ENCODE measurements at regions not wholly inside any gene's neighbourhood (a gene's known extent, or its start where the extent isn't known, plus 50 kb on each side); places are given as distances from the start of the nearest gene placed in this dataset.

GRCh38 chr10:120251821-120252442 lies 205.1 kb upstream of the PLPP4 start:
- TF ChIP-seq CTCF (IDR thresholded peaks at IDR 0.05), result no peak
- Histone ChIP-seq H3K27ac (no peak overlapping the region), H3K36me3 (no peaks in the 10 kb centered on the region), H3K9me3 (peaks cover 0 to 5% of the 10 kb centered on the region in 2 donors), H3K4me3 (no peak overlapping the region), H3K4me1 (no peaks in the 10 kb centered on the region), H3K27me3 (no peaks in the 10 kb centered on the region)
- DNase-seq (ENCODE audit: low spot score in 2 of 2), result no peak
- intact Hi-C loops (cut with DNase I), result no loop called here

- H3K27me3 ChIP-seq, result no peaks in the 10 kb centered on the region
- no peak for TF ChIP-seq CTCF (IDR thresholded peaks at IDR 0.05)
- intact Hi-C loops (cut with DNase I), result no loop called here
- peaks cover 0 to 5% of the 10 kb centered on the region in 2 donors for H3K9me3 ChIP-seq
- no peaks in the 10 kb centered on the region for H3K4me1 ChIP-seq
- H3K36me3 ChIP-seq, result no peaks in the 10 kb centered on the region
- H3K27ac ChIP-seq, result no peak overlapping the region
- no peak for DNase-seq (ENCODE audit: low spot score in 2 of 2)
- no peak overlapping the region for H3K4me3 ChIP-seq
Measured at GRCh38 chr10:120253131-120253530, 203.9 kb upstream of the PLPP4 start.

GRCh38 chr10:120260456-120260855 lies 196.6 kb upstream of the PLPP4 start:
- intact Hi-C loops (cut with DNase I), result no loop called here
- Histone ChIP-seq H3K27me3 (no peaks in the 10 kb centered on the region), H3K36me3 (no peaks in the 10 kb centered on the region), H3K9me3 (peaks cover 0 to 5% of the 10 kb centered on the region in 2 donors), H3K27ac (no peak overlapping the region), H3K4me3 (no peak overlapping the region), H3K4me1 (no peaks in the 10 kb centered on the region)
- no peak for TF ChIP-seq CTCF (IDR thresholded peaks at IDR 0.05)
- DNase-seq (ENCODE audit: low spot score in 2 of 2), result no peak

GRCh38 chr10:120262857-120263547 lies 194.0 kb upstream of the PLPP4 start:
- H3K4me1 ChIP-seq, result no peaks in the 10 kb centered on the region
- no peak for DNase-seq (ENCODE audit: low spot score in 2 of 2)
- intact Hi-C loops (cut with DNase I), result no loop called here

GRCh38 chr10:120266022-120266421 lies 191.0 kb upstream of the PLPP4 start:
- Histone ChIP-seq H3K4me1 (no peaks in the 10 kb centered on the region), H3K4me3 (no peak overlapping the region), H3K27me3 (no peaks in the 10 kb centered on the region), H3K36me3 (no peaks in the 10 kb centered on the region), H3K27ac (no peak overlapping the region), H3K9me3 (no peaks in the 10 kb centered on the region)
- TF ChIP-seq CTCF (IDR thresholded peaks at IDR 0.05), result no peak
- no peak for DNase-seq (ENCODE audit: low spot score in 2 of 2)
- intact Hi-C loops (cut with DNase I), result no loop called here

More at GRCh38 chr10:120262857-120263547, 194.0 kb upstream of the PLPP4 start:
- Histone ChIP-seq H3K27ac (no peak overlapping the region), H3K9me3 (no peaks in the 10 kb centered on the region), H3K4me3 (no peak overlapping the region), H3K27me3 (no peaks in the 10 kb centered on the region), H3K36me3 (no peaks in the 10 kb centered on the region)
- no peak for TF ChIP-seq CTCF (IDR thresholded peaks at IDR 0.05)

Data from ascending aorta (tissue), 2 donors.